WTC11 (cell line): ENCODE measurements at regions not wholly inside any gene's neighbourhood (a gene's known extent, or its start where the extent isn't known, plus 50 kb on each side); places are given as distances from the start of the nearest gene placed in this dataset.

Experiments used
- ATAC-seq: fragments of 200-7000 bp; cut with Tn5 transposase; 2 replicates; pipeline ENCODE4 v1.10.0; 2021; ENCODE audit warnings: mild to moderate bottlenecking, moderate library complexity
- CTCF ChIA-PET: fragments of 300-600 bp; sonication (Branson Sonifier 250); formaldehyde crosslinking; loops from one replicate; lab custom pipeline; 2021; ENCODE audit warnings: antibody characterized with exemption; lab: Charles Lee
- POLR2A ChIA-PET: fragments of 350-600 bp; sonication (Branson Sonifier 250); formaldehyde crosslinking; loops from one replicate; lab custom pipeline; 2021; ENCODE audit warnings: antibody characterized with exemption; lab: Charles Lee
- DNase-seq: peaks from one replicate; pipeline ENCODE4 v3.0.0; 2021; ENCODE audit warnings: low spot score
- H3K27ac Mint-ChIP-seq: 2 replicates; pipeline ENCODE4 v1.8.0; 2021; ENCODE audit warnings: mixed read lengths
- H3K27me3 Mint-ChIP-seq: 2 replicates; pipeline ENCODE4 v1.8.0; 2021; ENCODE audit warnings: low read depth, mild to moderate bottlenecking, moderate library complexity, mixed read lengths
- H3K36me3 Mint-ChIP-seq: 2 replicates; pipeline ENCODE4 v1.8.0; 2021; ENCODE audit warnings: mixed read lengths
- H3K4me1 Mint-ChIP-seq: 2 replicates; pipeline ENCODE4 v1.8.0; 2022; ENCODE audit warnings: mixed read lengths
- H3K4me3 Mint-ChIP-seq: 2 replicates; pipeline ENCODE4 v1.8.0; 2021; ENCODE audit warnings: mild to moderate bottlenecking, moderate library complexity, mixed read lengths
- H3K9me3 Mint-ChIP-seq: 2 replicates; pipeline ENCODE4 v1.8.0; 2021; ENCODE audit warnings: mixed read lengths
- CDX4 ChIP-seq: fragments of 250-450 bp; sonication (Bioruptor Pico); IDR thresholded peaks from 2 replicates; pipeline ENCODE4 v1.9.0; 2021; ENCODE audit warnings: moderate library complexity, mild to moderate bottlenecking, inconsistent platforms, borderline replicate concordance
- E2F4 ChIP-seq: sonication (generic); formaldehyde crosslinking; IDR thresholded peaks from 2 replicates; pipeline ENCODE4 v1.8.1; 2022; ENCODE audit warnings: low read depth, mild to moderate bottlenecking, moderate library complexity, missing genetic modification reagents, borderline replicate concordance
- ELF4 ChIP-seq: sonication (generic); formaldehyde crosslinking; IDR thresholded peaks from 2 replicates; pipeline ENCODE4 v1.8.1; 2022; ENCODE audit warnings: low read depth, mild to moderate bottlenecking, moderate library complexity, missing genetic modification reagents
- ERG ChIP-seq: fragments of 250-450 bp; sonication (Bioruptor Pico); IDR thresholded peaks from 2 replicates; pipeline ENCODE4 v1.8.0; 2021; ENCODE audit warnings: mild to moderate bottlenecking
- ESRRA ChIP-seq: sonication (generic); formaldehyde crosslinking; IDR thresholded peaks from 2 replicates; pipeline ENCODE4 v1.8.1; 2022; ENCODE audit warnings: mild to moderate bottlenecking, missing genetic modification reagents, borderline replicate concordance
- FOXK1 ChIP-seq: sonication (generic); formaldehyde crosslinking; IDR thresholded peaks from 2 replicates; pipeline ENCODE4 v1.8.0; 2022; ENCODE audit warnings: mild to moderate bottlenecking, moderate library complexity, missing genetic modification reagents
- JUN ChIP-seq: sonication (generic); formaldehyde crosslinking; IDR thresholded peaks from 2 replicates; pipeline ENCODE4 v1.8.0; 2023; ENCODE audit warnings: mild to moderate bottlenecking, missing genetic modification reagents
- KAT7 ChIP-seq: sonication (generic); formaldehyde crosslinking; IDR thresholded peaks from 2 replicates; pipeline ENCODE4 v1.8.1; 2023; ENCODE audit warnings: missing genetic modification reagents, mild to moderate bottlenecking, borderline replicate concordance
- MLX ChIP-seq: sonication (generic); formaldehyde crosslinking; IDR thresholded peaks from 2 replicates; pipeline ENCODE4 v1.8.1; 2023; ENCODE audit warnings: mild to moderate bottlenecking, missing genetic modification reagents, moderate library complexity
- NFATC4 ChIP-seq: fragments of 250-450 bp; sonication (Bioruptor Pico); IDR thresholded peaks from 2 replicates; pipeline ENCODE4 v1.9.0; 2021; ENCODE audit warnings: mild to moderate bottlenecking
- NFE2L1 ChIP-seq: sonication (generic); formaldehyde crosslinking; IDR thresholded peaks from 2 replicates; pipeline ENCODE4 v1.8.1; 2023; ENCODE audit warnings: missing genetic modification reagents
- NR1H2 ChIP-seq: sonication (generic); formaldehyde crosslinking; IDR thresholded peaks from 2 replicates; pipeline ENCODE4 v1.9.0; 2021; ENCODE audit warnings: mild to moderate bottlenecking, moderate library complexity, missing genetic modification reagents
- NR3C1 ChIP-seq: sonication (generic); formaldehyde crosslinking; conservative IDR thresholded peaks from 2 replicates; pipeline ENCODE4 v1.8.1; 2023; ENCODE audit warnings: low read depth, mild to moderate bottlenecking, missing genetic modification reagents
- PRRX2 ChIP-seq: fragments of 250-450 bp; sonication (Bioruptor Pico); IDR thresholded peaks from 2 replicates; pipeline ENCODE4 v1.8.0; 2021; ENCODE audit warnings: mild to moderate bottlenecking
- RORB ChIP-seq: fragments of 250-450 bp; sonication (Bioruptor Pico); IDR thresholded peaks from 2 replicates; pipeline ENCODE4 v1.9.0; 2021; ENCODE audit warnings: mild to moderate bottlenecking
- SMAD3 ChIP-seq: sonication (generic); formaldehyde crosslinking; IDR thresholded peaks from 2 replicates; pipeline ENCODE4 v1.8.0; 2022; ENCODE audit warnings: missing genetic modification reagents, mild to moderate bottlenecking, borderline replicate concordance
- SMAD4 ChIP-seq: sonication (generic); formaldehyde crosslinking; IDR thresholded peaks from 2 replicates; pipeline ENCODE4 v1.8.0; 2022; ENCODE audit warnings: mild to moderate bottlenecking, missing genetic modification reagents
- ZNF121 ChIP-seq: sonication (generic); formaldehyde crosslinking; IDR thresholded peaks from 2 replicates; pipeline ENCODE4 v1.8.0; 2023; ENCODE audit warnings: missing genetic modification reagents
- ZNF317 ChIP-seq: sonication (generic); formaldehyde crosslinking; IDR thresholded peaks from 2 replicates; pipeline ENCODE4 v1.8.1; 2023; ENCODE audit warnings: low read depth, mild to moderate bottlenecking, moderate library complexity, missing genetic modification reagents, borderline replicate concordance
- TF ChIP-seq, protein P1 (sequence below): sonication (generic); formaldehyde crosslinking; conservative IDR thresholded peaks from 2 replicates; pipeline ENCODE4 v1.8.1; 2022; ENCODE audit warnings: mild to moderate bottlenecking, missing genetic modification reagents

DNA sequence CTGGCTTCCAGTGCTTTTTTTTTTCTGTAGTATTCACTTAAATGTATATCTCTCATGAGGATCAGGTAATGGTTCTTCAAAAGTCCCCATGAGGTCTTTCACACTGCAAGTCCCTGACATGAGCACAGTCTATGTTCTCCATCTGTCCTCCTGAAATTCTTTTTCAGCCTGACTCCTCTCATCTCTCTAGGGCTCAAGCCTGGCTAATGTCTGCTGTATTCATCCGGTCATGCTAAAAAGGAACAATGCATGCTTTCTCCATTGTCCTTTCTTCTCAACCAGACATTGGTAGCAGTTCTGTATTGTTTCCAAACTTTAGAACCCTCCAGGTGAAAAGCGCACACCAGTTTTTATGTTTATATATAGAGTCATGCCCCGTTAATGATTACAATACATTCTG is 368.3 kb upstream of the OLFM3 start:
- Mint-ChIP-seq H3K4me1 (no peaks in the 10 kb centered on the region), H3K27me3 (no peaks in the 10 kb centered on the region), H3K36me3 (no peaks in the 10 kb centered on the region), H3K27ac (no peak overlapping the region), H3K4me3 (no peak overlapping the region), H3K9me3 (no peaks in the 10 kb centered on the region)
- CTCF ChIA-PET: no interaction called here
- POLR2A ChIA-PET: no interaction called here
- DNase-seq (no peak), ATAC-seq (no peak)
- no peak for TF ChIP-seq PRRX2 (CRISPR knock-in tag)
- TF ChIP-seq CDX4 (CRISPR knock-in tag): no peak
- no peak for TF ChIP-seq ESRRA (CRISPR knock-in tag)
- TF ChIP-seq, protein P1, sequence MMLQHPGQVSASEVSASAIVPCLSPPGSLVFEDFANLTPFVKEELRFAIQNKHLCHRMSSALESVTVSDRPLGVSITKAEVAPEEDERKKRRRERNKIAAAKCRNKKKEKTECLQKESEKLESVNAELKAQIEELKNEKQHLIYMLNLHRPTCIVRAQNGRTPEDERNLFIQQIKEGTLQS (CRISPR knock-in tag): no peak
- no peak for TF ChIP-seq NR3C1 (CRISPR knock-in tag)
- no peak for TF ChIP-seq ERG (CRISPR knock-in tag)

GRCh38 chr1:102336602-102337001 is 339.9 kb upstream of the OLFM3 start:
- ChIA-PET POLR2A (no interaction called here), CTCF (no interaction called here)
- DNase-seq: no peak
- Mint-ChIP-seq H3K27ac (no peak overlapping the region), H3K4me1 (no peaks in the 10 kb centered on the region), H3K27me3 (no peaks in the 10 kb centered on the region), H3K9me3 (no peaks in the 10 kb centered on the region), H3K4me3 (no peak overlapping the region), H3K36me3 (no peaks in the 10 kb centered on the region)
- TF ChIP-seq SMAD3 (no peak), NR1H2 (CRISPR knock-in tag) (no peak)
- TF ChIP-seq, all 79 proteins: peak for 0
- no peak for ATAC-seq

GRCh38 chr1:102318104-102318806 is 321.5 kb upstream of the OLFM3 start:
- TF ChIP-seq ERG (CRISPR knock-in tag): no peak
- TF ChIP-seq ZNF317: no peak
- no peak for TF ChIP-seq E2F4 (CRISPR knock-in tag)
- no peak for TF ChIP-seq RORB
- Mint-ChIP-seq H3K27me3 (no peaks in the 10 kb centered on the region), H3K9me3 (peaks cover 13% of the 10 kb centered on the region), H3K36me3 (peaks cover 4% of the 10 kb centered on the region; the same call in 1 of the 2 replicates), H3K27ac (no peak overlapping the region), H3K4me1 (no peaks in the 10 kb centered on the region), H3K4me3 (no peak overlapping the region)
- ChIA-PET POLR2A (no interaction called here), CTCF (no interaction called here)
- no peak for DNase-seq
- ATAC-seq: no peak

GRCh38 chr1:102315096-102315495 is 318.4 kb upstream of the OLFM3 start:
- Mint-ChIP-seq H3K27ac (no peak overlapping the region), H3K27me3 (0 out of 2 replicates have a peak, but pooled peaks cover 2% of the 10 kb centered on the region), H3K36me3 (peaks cover 16% of the 10 kb centered on the region; the same call in 1 of the 2 replicates), H3K4me3 (no peak overlapping the region), H3K4me1 (no peaks in the 10 kb centered on the region), H3K9me3 (peaks cover 19% of the 10 kb centered on the region)
- ATAC-seq (no peak), DNase-seq (no peak)
- CTCF ChIA-PET: no interaction called here
- no peak for TF ChIP-seq JUN (CRISPR knock-in tag)
- no peak for TF ChIP-seq NR1H2 (CRISPR knock-in tag)
- no peak for TF ChIP-seq ZNF121 (CRISPR knock-in tag)
- TF ChIP-seq ELF4 (CRISPR knock-in tag): no peak
- TF ChIP-seq NFE2L1 (CRISPR knock-in tag): no peak
- TF ChIP-seq SMAD4 (CRISPR knock-in tag): no peak
- TF ChIP-seq NFATC4 (CRISPR knock-in tag): no peak
- no peak for TF ChIP-seq KAT7 (CRISPR knock-in tag)
- no peak for TF ChIP-seq FOXK1
- TF ChIP-seq MLX: no peak
- POLR2A ChIA-PET: no interaction called here
